ENCODE measurements at regions not wholly inside any gene's neighbourhood (a gene's known extent, or its start where the extent isn't known, plus 50 kb on each side); places are given as distances from the start of the nearest gene placed in this dataset.

- TF ChIP-seq, protein P1, sequence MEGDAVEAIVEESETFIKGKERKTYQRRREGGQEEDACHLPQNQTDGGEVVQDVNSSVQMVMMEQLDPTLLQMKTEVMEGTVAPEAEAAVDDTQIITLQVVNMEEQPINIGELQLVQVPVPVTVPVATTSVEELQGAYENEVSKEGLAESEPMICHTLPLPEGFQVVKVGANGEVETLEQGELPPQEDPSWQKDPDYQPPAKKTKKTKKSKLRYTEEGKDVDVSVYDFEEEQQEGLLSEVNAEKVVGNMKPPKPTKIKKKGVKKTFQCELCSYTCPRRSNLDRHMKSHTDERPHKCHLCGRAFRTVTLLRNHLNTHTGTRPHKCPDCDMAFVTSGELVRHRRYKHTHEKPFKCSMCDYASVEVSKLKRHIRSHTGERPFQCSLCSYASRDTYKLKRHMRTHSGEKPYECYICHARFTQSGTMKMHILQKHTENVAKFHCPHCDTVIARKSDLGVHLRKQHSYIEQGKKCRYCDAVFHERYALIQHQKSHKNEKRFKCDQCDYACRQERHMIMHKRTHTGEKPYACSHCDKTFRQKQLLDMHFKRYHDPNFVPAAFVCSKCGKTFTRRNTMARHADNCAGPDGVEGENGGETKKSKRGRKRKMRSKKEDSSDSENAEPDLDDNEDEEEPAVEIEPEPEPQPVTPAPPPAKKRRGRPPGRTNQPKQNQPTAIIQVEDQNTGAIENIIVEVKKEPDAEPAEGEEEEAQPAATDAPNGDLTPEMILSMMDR (IDR thresholded peaks at IDR 0.05) = no peak
- TF ChIP-seq POLR2A (IDR thresholded peaks at IDR 0.05) = no peak
Observed at GRCh38 chr13:22399801-22400420, 729.0 kb downstream of the FGF9 start.

All from lower leg skin (tissue), 3 donors.